Retina (tissue), 1 donor: ENCODE measurements at regions not wholly inside any gene's neighbourhood (a gene's known extent, or its start where the extent isn't known, plus 50 kb on each side); places are given as distances from the start of the nearest gene placed in this dataset.
"Not testable (repeated sequence)": the region's sequence is repeated elsewhere in the genome, so short reads cannot be mapped to it uniquely, and the experiment has no call there.

ENCODE experiments used
- DNase-seq: peaks from one replicate; pipeline ENCODE4 v3.0.0-alpha.2; 2016

- DNase-seq, result not testable (repeated sequence)
Measured at GRCh38 chr12:8282181-8282580, 54.8 kb upstream of the FAM90A1 start.

- DNase-seq, result not testable (repeated sequence)
Measured at GRCh38 chr12:8285681-8286080, 58.3 kb upstream of the FAM90A1 start.

- DNase-seq, result not testable (repeated sequence)
Measured at GRCh38 chr12:8291764-8292163, 64.3 kb upstream of the FAM90A1 start.

GRCh38 chr12:8294662-8295061 lies 67.2 kb upstream of the FAM90A1 start:
- not testable (repeated sequence) for DNase-seq

- not testable (repeated sequence) for DNase-seq
Measured at GRCh38 chr12:8308611-8309010, 81.2 kb upstream of the FAM90A1 start.

GRCh38 chr12:8315997-8316396 lies 88.6 kb upstream of the FAM90A1 start:
- not testable (repeated sequence) for DNase-seq

- DNase-seq, result not testable (repeated sequence)
Measured at GRCh38 chr12:8317675-8318074, 90.3 kb upstream of the FAM90A1 start.

GRCh38 chr12:8320251-8320730 lies 92.9 kb upstream of the FAM90A1 start:
- peak; percentile 12 for DNase-seq

GRCh38 chr12:8320791-8321370 lies 93.5 kb upstream of the FAM90A1 start:
- DNase-seq, result not testable (repeated sequence)

- not testable (repeated sequence) for DNase-seq
Measured at GRCh38 chr12:8325145-8325839, 97.9 kb upstream of the FAM90A1 start.

- DNase-seq, result not testable (repeated sequence)
Measured at GRCh38 chr12:8328835-8329234, 101.4 kb upstream of the FAM90A1 start.

GRCh38 chr12:8332373-8332772 lies 105.0 kb upstream of the FAM90A1 start:
- DNase-seq, result not testable (repeated sequence)

- DNase-seq, result not testable (repeated sequence)
Measured at GRCh38 chr12:8351073-8351472, 104.7 kb upstream of the CLEC6A start.

- DNase-seq, result not testable (repeated sequence)
Measured at GRCh38 chr12:8354741-8355140, 101.0 kb upstream of the CLEC6A start.

GRCh38 chr12:8355531-8355930 lies 100.2 kb upstream of the CLEC6A start:
- not testable (repeated sequence) for DNase-seq

GRCh38 chr12:8373744-8374143 lies 82.0 kb upstream of the CLEC6A start:
- DNase-seq, result peak; percentile 2

GRCh38 chr12:8375122-8375521 lies 80.6 kb upstream of the CLEC6A start:
- not testable (repeated sequence) for DNase-seq

- not testable (repeated sequence) for DNase-seq
Measured at GRCh38 chr12:8377756-8378155, 78.0 kb upstream of the CLEC6A start.

GRCh38 chr12:8382556-8382955 lies 73.2 kb upstream of the CLEC6A start:
- not testable (repeated sequence) for DNase-seq

- DNase-seq, result not testable (repeated sequence)
Measured at GRCh38 chr12:8384686-8385085, 71.1 kb upstream of the CLEC6A start.

- not testable (repeated sequence) for DNase-seq
Measured at GRCh38 chr12:8385431-8385830, 70.3 kb upstream of the CLEC6A start.

- not testable (repeated sequence) for DNase-seq
Measured at GRCh38 chr12:8386661-8387060, 69.1 kb upstream of the CLEC6A start.

GRCh38 chr12:8389296-8389695 lies 66.5 kb upstream of the CLEC6A start:
- DNase-seq, result not testable (repeated sequence)
